SK-N-SH treated with all-trans-retinoic acid at 6 μM for 48 hours (cell line): ENCODE measurements at regions not wholly inside any gene's neighbourhood (a gene's known extent, or its start where the extent isn't known, plus 50 kb on each side); places are given as distances from the start of the nearest gene placed in this dataset.
"Not testable (repeated sequence)": the region's sequence is repeated elsewhere in the genome, so short reads cannot be mapped to it uniquely, and the experiment has no call there.

ENCODE experiments used
- ATAC-seq: fragments of 200-7000 bp; cut with Tn5 transposase; 3 replicates; pipeline ENCODE4 v1.9.1; 2020; ENCODE audit warnings: mild to moderate bottlenecking, moderate library complexity
- BACH2 ChIP-seq: fragments of 250-450 bp; sonication (Bioruptor Pico); IDR thresholded peaks from 2 replicates; pipeline ENCODE4 v1.9.0; 2021; ENCODE audit warnings: mild to moderate bottlenecking, borderline replicate concordance
- CSDC2 ChIP-seq: fragments of 250-450 bp; sonication (Bioruptor Pico); IDR thresholded peaks from 2 replicates; pipeline ENCODE4 v1.5.0; 2020; ENCODE audit warnings: mild to moderate bottlenecking, moderate library complexity
- CSRNP3 ChIP-seq: fragments of 250-450 bp; sonication (Bioruptor Pico); IDR thresholded peaks from 2 replicates; pipeline ENCODE4 v1.5.1; 2021; ENCODE audit warnings: mild to moderate bottlenecking, moderate library complexity
- ESRRG ChIP-seq: fragments of 250-450 bp; sonication (Bioruptor Pico); IDR thresholded peaks from 2 replicates; pipeline ENCODE4 v1.6.1; 2021; ENCODE audit warnings: mild to moderate bottlenecking
- OSR1 ChIP-seq: fragments of 250-450 bp; sonication (Bioruptor Pico); IDR thresholded peaks from 2 replicates; pipeline ENCODE4 v1.8.0; 2022; ENCODE audit warnings: moderate library complexity, mild to moderate bottlenecking, inconsistent platforms
- RARB ChIP-seq: fragments of 250-450 bp; sonication (Bioruptor Pico); IDR thresholded peaks from 2 replicates; pipeline ENCODE4 v1.8.0; 2021; ENCODE audit warnings: mild to moderate bottlenecking, moderate library complexity
- TCF4 ChIP-seq: fragments of 250-450 bp; sonication (Bioruptor Pico); IDR thresholded peaks from 2 replicates; pipeline ENCODE4 v1.8.0; 2021; ENCODE audit warnings: mild to moderate bottlenecking, moderate library complexity, borderline replicate concordance
- TOX ChIP-seq: fragments of 250-450 bp; sonication (Bioruptor Pico); IDR thresholded peaks from 2 replicates; pipeline ENCODE4 v1.8.0; 2021; ENCODE audit warnings: mild to moderate bottlenecking, moderate library complexity, borderline replicate concordance
- TSHZ2 ChIP-seq: fragments of 250-450 bp; sonication (Bioruptor Pico); IDR thresholded peaks from 2 replicates; pipeline ENCODE4 v1.5.0; 2020; ENCODE audit warnings: mild to moderate bottlenecking, moderate library complexity
- ZC3H10 ChIP-seq: fragments of 250-450 bp; sonication (Bioruptor Pico); IDR thresholded peaks from 2 replicates; pipeline ENCODE4 v1.5.1; 2021; ENCODE audit warnings: mild to moderate bottlenecking, moderate library complexity
- ZFP3 ChIP-seq: fragments of 250-450 bp; sonication (Bioruptor Pico); IDR thresholded peaks from 2 replicates; pipeline ENCODE4 v1.5.0; 2020; ENCODE audit warnings: mild to moderate bottlenecking, moderate library complexity
- ZNF565 ChIP-seq: fragments of 450-650 bp; formaldehyde crosslinking; conservative IDR thresholded peaks from 2 replicates; pipeline ENCODE4 v1.5.0; 2020; ENCODE audit warnings: low read depth, mild to moderate bottlenecking, moderate library complexity
- ZNF70 ChIP-seq: fragments of 450-650 bp; formaldehyde crosslinking; IDR thresholded peaks from 2 replicates; pipeline ENCODE4 v1.5.0; 2020; ENCODE audit warnings: mild to moderate bottlenecking, moderate library complexity
- TF ChIP-seq, protein P1 (sequence below): fragments of 250-450 bp; sonication (Bioruptor Pico); IDR thresholded peaks from 2 replicates; pipeline ENCODE4 v1.8.0; 2020; ENCODE audit warnings: mild to moderate bottlenecking, moderate library complexity, borderline replicate concordance
- TF ChIP-seq, protein P2 (sequence below): fragments of 250-450 bp; sonication (Bioruptor Pico); IDR thresholded peaks from 2 replicates; pipeline ENCODE4 v1.5.1; 2020; ENCODE audit warnings: low read depth, mild to moderate bottlenecking, moderate library complexity
- TF ChIP-seq, protein P3 (sequence below): fragments of 250-450 bp; sonication (Bioruptor Pico); IDR thresholded peaks from 2 replicates; pipeline ENCODE4 v1.8.0; 2021; ENCODE audit warnings: low read depth, mild to moderate bottlenecking, moderate library complexity, borderline replicate concordance

DNA sequence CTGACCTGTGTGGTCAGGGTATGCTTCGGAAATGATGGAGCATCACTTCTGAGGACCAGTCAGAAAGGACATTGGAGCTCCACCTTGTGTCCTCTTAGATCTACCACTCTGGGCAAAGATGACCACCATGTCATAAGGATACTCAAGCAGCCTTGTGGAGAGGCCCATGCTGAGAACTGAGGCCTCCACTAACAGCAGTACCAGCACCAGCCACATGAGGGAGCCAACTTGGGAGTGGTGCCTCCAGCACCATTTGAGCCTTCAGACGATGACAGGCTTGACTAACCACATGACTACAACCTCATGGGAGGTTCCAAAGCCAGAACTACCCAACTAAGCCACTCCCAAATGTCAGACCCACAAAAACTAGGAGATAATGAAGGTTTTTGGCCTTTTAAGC, 116.0 kb downstream of the NPTX2 start:
- ATAC-seq, result no peak
- TF ChIP-seq ZNF565 (CRISPR knock-in tag), result peak; percentile 97
- TF ChIP-seq, protein P1, sequence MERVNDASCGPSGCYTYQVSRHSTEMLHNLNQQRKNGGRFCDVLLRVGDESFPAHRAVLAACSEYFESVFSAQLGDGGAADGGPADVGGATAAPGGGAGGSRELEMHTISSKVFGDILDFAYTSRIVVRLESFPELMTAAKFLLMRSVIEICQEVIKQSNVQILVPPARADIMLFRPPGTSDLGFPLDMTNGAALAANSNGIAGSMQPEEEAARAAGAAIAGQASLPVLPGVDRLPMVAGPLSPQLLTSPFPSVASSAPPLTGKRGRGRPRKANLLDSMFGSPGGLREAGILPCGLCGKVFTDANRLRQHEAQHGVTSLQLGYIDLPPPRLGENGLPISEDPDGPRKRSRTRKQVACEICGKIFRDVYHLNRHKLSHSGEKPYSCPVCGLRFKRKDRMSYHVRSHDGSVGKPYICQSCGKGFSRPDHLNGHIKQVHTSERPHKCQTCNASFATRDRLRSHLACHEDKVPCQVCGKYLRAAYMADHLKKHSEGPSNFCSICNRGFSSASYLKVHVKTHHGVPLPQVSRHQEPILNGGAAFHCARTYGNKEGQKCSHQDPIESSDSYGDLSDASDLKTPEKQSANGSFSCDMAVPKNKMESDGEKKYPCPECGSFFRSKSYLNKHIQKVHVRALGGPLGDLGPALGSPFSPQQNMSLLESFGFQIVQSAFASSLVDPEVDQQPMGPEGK (CRISPR knock-in tag), result no peak

DNA sequence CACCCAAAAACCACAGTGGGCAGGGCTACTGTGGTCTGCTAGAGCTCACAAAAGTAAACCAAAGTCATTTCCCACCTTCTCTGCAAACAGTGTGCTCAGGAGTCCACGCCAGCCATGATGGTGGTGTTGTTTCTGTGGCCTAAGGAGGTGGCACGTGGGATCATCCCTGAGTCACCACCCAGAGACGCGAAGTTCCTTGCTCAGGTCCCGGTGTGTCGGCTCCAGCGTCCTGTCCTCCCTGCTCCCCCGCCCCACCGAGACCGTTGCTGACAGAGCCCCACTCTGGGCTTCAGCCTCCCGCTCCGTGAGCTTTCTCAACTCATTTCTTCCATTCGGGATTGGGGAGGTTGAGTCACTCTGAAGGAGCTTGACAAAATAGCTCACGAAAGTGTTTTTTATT, 118.7 kb downstream of the NPTX2 start:
- no peak for ATAC-seq
- TF ChIP-seq ESRRG (CRISPR knock-in tag) (no peak), ZC3H10 (CRISPR knock-in tag) (no peak), BACH2 (no peak), TOX (CRISPR knock-in tag) (no peak), ZFP3 (CRISPR knock-in tag) (no peak), ZNF70 (CRISPR knock-in tag) (no peak)
- TF ChIP-seq, protein P2, sequence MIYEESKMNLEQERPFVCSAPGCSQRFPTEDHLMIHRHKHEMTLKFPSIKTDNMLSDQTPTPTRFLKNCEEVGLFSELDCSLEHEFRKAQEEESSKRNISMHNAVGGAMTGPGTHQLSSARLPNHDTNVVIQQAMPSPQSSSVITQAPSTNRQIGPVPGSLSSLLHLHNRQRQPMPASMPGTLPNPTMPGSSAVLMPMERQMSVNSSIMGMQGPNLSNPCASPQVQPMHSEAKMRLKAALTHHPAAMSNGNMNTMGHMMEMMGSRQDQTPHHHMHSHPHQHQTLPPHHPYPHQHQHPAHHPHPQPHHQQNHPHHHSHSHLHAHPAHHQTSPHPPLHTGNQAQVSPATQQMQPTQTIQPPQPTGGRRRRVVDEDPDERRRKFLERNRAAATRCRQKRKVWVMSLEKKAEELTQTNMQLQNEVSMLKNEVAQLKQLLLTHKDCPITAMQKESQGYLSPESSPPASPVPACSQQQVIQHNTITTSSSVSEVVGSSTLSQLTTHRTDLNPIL (CRISPR knock-in tag), result no peak

DNA sequence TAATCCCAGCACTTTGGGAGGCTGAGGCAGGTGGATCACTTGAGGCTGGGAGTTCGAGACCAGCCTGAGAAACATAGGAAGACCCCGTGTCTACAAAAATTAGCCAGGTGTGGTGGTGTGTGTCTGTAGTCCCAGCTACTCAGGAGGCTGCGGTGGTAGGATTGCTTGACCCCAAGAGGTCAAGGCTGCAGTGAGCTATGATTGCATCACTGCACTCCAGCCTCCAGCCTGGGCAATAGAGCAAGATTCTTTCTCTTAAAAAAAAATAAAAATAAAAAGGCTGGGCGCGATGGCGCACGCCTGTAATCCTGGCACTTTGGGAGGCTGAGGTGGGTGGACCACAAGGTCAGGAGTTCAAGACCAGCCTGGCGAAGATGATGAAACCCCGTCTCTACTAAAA, 119.4 kb downstream of the NPTX2 start:
- ATAC-seq, result not testable (repeated sequence)

DNA sequence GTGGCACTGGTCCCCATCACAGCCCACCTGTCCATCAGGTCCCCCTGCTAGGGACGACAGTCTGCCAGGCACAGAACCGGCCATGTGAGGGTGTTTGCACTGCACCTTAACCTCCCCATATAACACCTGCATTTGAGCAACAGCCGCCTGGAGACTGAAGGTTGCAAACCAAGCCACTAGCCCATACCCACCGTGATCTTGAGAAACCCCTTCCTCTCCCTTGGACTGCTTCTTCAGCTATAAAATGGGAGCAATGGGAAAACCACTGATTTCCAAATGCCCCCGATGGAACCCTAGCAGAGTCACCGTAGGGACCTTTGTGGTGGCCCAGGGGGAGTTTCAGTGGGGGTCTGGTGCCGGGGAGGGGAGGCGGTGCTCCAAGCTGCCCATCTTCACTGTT, 120.1 kb downstream of the NPTX2 start:
- TF ChIP-seq OSR1 (CRISPR knock-in tag) (no peak), TCF4 (CRISPR knock-in tag) (no peak), TSHZ2 (CRISPR knock-in tag) (no peak), RARB (CRISPR knock-in tag) (no peak), CSRNP3 (no peak), ZFP3 (CRISPR knock-in tag) (no peak), CSDC2 (CRISPR knock-in tag) (no peak)
- TF ChIP-seq, protein P3, sequence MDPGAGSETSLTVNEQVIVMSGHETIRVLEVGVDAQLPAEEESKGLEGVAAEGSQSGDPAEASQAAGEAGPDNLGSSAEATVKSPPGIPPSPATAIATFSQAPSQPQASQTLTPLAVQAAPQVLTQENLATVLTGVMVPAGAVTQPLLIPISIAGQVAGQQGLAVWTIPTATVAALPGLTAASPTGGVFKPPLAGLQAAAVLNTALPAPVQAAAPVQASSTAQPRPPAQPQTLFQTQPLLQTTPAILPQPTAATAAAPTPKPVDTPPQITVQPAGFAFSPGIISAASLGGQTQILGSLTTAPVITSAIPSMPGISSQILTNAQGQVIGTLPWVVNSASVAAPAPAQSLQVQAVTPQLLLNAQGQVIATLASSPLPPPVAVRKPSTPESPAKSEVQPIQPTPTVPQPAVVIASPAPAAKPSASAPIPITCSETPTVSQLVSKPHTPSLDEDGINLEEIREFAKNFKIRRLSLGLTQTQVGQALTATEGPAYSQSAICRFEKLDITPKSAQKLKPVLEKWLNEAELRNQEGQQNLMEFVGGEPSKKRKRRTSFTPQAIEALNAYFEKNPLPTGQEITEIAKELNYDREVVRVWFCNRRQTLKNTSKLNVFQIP (CRISPR knock-in tag), result no peak
- TF ChIP-seq, protein P1 (CRISPR knock-in tag), result no peak
- ATAC-seq, result no peak
